Testis (tissue), 2 donors: ENCODE measurements at regions not wholly inside any gene's neighbourhood (a gene's known extent, or its start where the extent isn't known, plus 50 kb on each side); places are given as distances from the start of the nearest gene placed in this dataset.

Source experiments
- DNase-seq: peaks from one replicate; pipeline ENCODE4 v3.0.0-alpha.2; 2019
- H3K27ac ChIP-seq, 2 donors: fragments of 200-600 bp; sonication (generic); one replicate each; pipeline ENCODE4 v1.5.1; 2019
- H3K27me3 ChIP-seq: fragments of 200-600 bp; sonication (generic); one replicate; pipeline ENCODE4 v1.5.1; 2019
- H3K36me3 ChIP-seq: fragments of 200-600 bp; sonication (generic); one replicate; pipeline ENCODE4 v1.5.1; 2017; ENCODE audit warnings: low read depth; ENCODE audit errors: missing control alignments
- H3K4me1 ChIP-seq: fragments of 200-600 bp; sonication (generic); one replicate; pipeline ENCODE4 v1.5.1; 2019
- H3K4me3 ChIP-seq, 2 donors: fragments of 200-600 bp; sonication (generic); one replicate each; pipeline ENCODE4 v1.5.1; 2017 to 2019
- H3K9me3 ChIP-seq: fragments of 200-600 bp; sonication (generic); one replicate; pipeline ENCODE4 v1.5.1; 2017
- CTCF ChIP-seq, 3 experiments: fragments of 450-650 bp in 2 of 3; fragments of 200-600 bp in 1 of 3; sonication (generic) in 1 of 3; IDR thresholded peaks; one replicate each; pipeline ENCODE4 v1.5.1; 2016 to 2019; ENCODE audit warnings: antibody characterized with exemption in 3 of 3, mild to moderate bottlenecking in 2 of 3, moderate library complexity in 1 of 3
- POLR2A ChIP-seq: fragments of 450-650 bp; IDR thresholded peaks from one replicate; pipeline ENCODE4 v1.6.1; 2017; ENCODE audit warnings: antibody characterized with exemption, mild to moderate bottlenecking, moderate library complexity
- WGBS, 2 donors: methylation state at CpG; one replicate each; pipeline ENCODE4 v1.1.5; 2018; 5-methylcytosine and 5-hydroxymethylcytosine counted together
- intact Hi-C: fragments of 100-400 bp; cut with DNase I; formaldehyde crosslinking; loops from one replicate; pipeline ENCODE4 v1.15.1; 2023; ENCODE audit warnings: low total_unique reads

- H3K36me3 ChIP-seq = no peaks in the 10 kb centered on the region
- H3K4me3 ChIP-seq = no peak overlapping the region
- H3K27ac ChIP-seq = no peak overlapping the region
- DNase-seq = no peak
- H3K4me1 ChIP-seq = peaks cover 4% of the 10 kb centered on the region
- no peaks in the 10 kb centered on the region for H3K9me3 ChIP-seq
- TF ChIP-seq CTCF (IDR thresholded peaks at IDR 0.05) = no peak
- no peak for TF ChIP-seq POLR2A
- H3K27me3 ChIP-seq = no peaks in the 10 kb centered on the region
- 87 to 91% methylated on average over 7 to 9 of the region's 9 CpGs for WGBS, 2 donors
- intact Hi-C loops = no loop called here
Measured at GRCh38 chr4:3391422-3391821, 50.3 kb upstream of the HGFAC start.
